Natural killer cell treated with Interleukin-12 subunit alpha and Interleukin-12 subunit beta and Interleukin-15 and Interleukin-18, amount 100 ng/mL, for 72 hours (primary cell): ENCODE measurements at regions not wholly inside any gene's neighbourhood (a gene's known extent, or its start where the extent isn't known, plus 50 kb on each side); places are given as distances from the start of the nearest gene placed in this dataset.
"Not testable (repeated sequence)": the region's sequence is repeated elsewhere in the genome, so short reads cannot be mapped to it uniquely, and the experiment has no call there.

Experiments used
- ATAC-seq, 2 donors: fragments of 150-1000 bp; cut with Tn5 transposase in 1 of 2; sonication (Bioruptor Pico), chemical (Tn5 transposase) in 1 of 2; 2 replicates each; pipeline ENCODE4 v1.10.0; 2021
- DNase-seq: peaks from one replicate; pipeline ENCODE4 v3.0.0; 2022; ENCODE audit warnings: low spot score
- H3K27ac Mint-ChIP-seq, 2 donors: 1 replicate in 1 of 2; 2 replicates in 1 of 2; pipeline ENCODE4 v1.8.0; 2022; ENCODE audit warnings: mixed read lengths in 2 of 2, mild to moderate bottlenecking in 1 of 2, moderate library complexity in 1 of 2
- H3K27me3 Mint-ChIP-seq, 2 donors: 1 replicate in 1 of 2; 2 replicates in 1 of 2; pipeline ENCODE4 v1.8.0; 2022; ENCODE audit warnings: mixed read lengths in 2 of 2
- H3K36me3 Mint-ChIP-seq: one replicate; pipeline ENCODE4 v1.8.0; 2022; ENCODE audit warnings: mixed read lengths
- H3K4me1 Mint-ChIP-seq, 2 donors: 1 replicate in 1 of 2; 2 replicates in 1 of 2; pipeline ENCODE4 v1.8.0; 2022; ENCODE audit warnings: low read depth in 2 of 2, mixed read lengths in 2 of 2, mild to moderate bottlenecking in 1 of 2
- H3K4me3 Mint-ChIP-seq: one replicate; pipeline ENCODE4 v1.8.0; 2022; ENCODE audit warnings: mixed read lengths
- H3K9me3 Mint-ChIP-seq: 2 replicates; pipeline ENCODE4 v1.8.0; 2022; ENCODE audit warnings: mixed read lengths

- ATAC-seq (no peak), DNase-seq (no peak)
- Mint-ChIP-seq H3K4me1 (no peaks in the 10 kb centered on the region), H3K36me3 (no peaks in the 10 kb centered on the region), H3K9me3 (no peaks in the 10 kb centered on the region), H3K27me3 (no peaks in the 10 kb centered on the region), H3K27ac (no peak overlapping the region), H3K4me3 (no peak overlapping the region)
Measured at GRCh38 chr5:101673120-101673519, 623.0 kb downstream of the SLCO4C1 start.

GRCh38 chr5:101664071-101664791, 631.9 kb downstream of the SLCO4C1 start:
- Mint-ChIP-seq H3K4me1 (no peaks in the 10 kb centered on the region), H3K9me3 (peaks cover 3% of the 10 kb centered on the region), H3K4me3 (no peak overlapping the region), H3K27ac (no peak overlapping the region), H3K27me3 (no peaks in the 10 kb centered on the region), H3K36me3 (no peaks in the 10 kb centered on the region)
- ATAC-seq (no peak), DNase-seq (no peak)

GRCh38 chr5:101663543-101663942, 632.5 kb downstream of the SLCO4C1 start:
- Mint-ChIP-seq H3K4me3 (no peak overlapping the region), H3K27ac (no peak overlapping the region), H3K4me1 (no peaks in the 10 kb centered on the region), H3K9me3 (peaks cover 3% of the 10 kb centered on the region), H3K27me3 (no peaks in the 10 kb centered on the region), H3K36me3 (no peaks in the 10 kb centered on the region)
- ATAC-seq: no peak
- DNase-seq: no peak

GRCh38 chr5:101662263-101662662, 633.8 kb downstream of the SLCO4C1 start:
- H3K9me3 Mint-ChIP-seq: peaks cover 3% of the 10 kb centered on the region
- H3K27me3 Mint-ChIP-seq: no peaks in the 10 kb centered on the region
- no peak overlapping the region for H3K27ac Mint-ChIP-seq
- no peaks in the 10 kb centered on the region for H3K36me3 Mint-ChIP-seq
- no peak for ATAC-seq
- no peaks in the 10 kb centered on the region for H3K4me1 Mint-ChIP-seq
- no peak for DNase-seq
- no peak overlapping the region for H3K4me3 Mint-ChIP-seq

- peaks cover 3% of the 10 kb centered on the region for H3K9me3 Mint-ChIP-seq
- no peaks in the 10 kb centered on the region for H3K27me3 Mint-ChIP-seq
- no peaks in the 10 kb centered on the region for H3K4me1 Mint-ChIP-seq
- H3K4me3 Mint-ChIP-seq: no peak overlapping the region
- no peaks in the 10 kb centered on the region for H3K36me3 Mint-ChIP-seq
- no peak overlapping the region for H3K27ac Mint-ChIP-seq
- no peak for DNase-seq
- ATAC-seq: no peak
Measured at GRCh38 chr5:101658433-101658832, 637.7 kb downstream of the SLCO4C1 start.

GRCh38 chr5:101653996-101654395, 642.1 kb downstream of the SLCO4C1 start:
- Mint-ChIP-seq H3K4me1 (no peaks in the 10 kb centered on the region), H3K36me3 (no peaks in the 10 kb centered on the region), H3K9me3 (no peaks in the 10 kb centered on the region), H3K27ac (no peak overlapping the region), H3K4me3 (no peak overlapping the region), H3K27me3 (no peaks in the 10 kb centered on the region)
- DNase-seq (no peak), ATAC-seq (no peak)

GRCh38 chr5:101647861-101648260, 648.2 kb downstream of the SLCO4C1 start:
- no peaks in the 10 kb centered on the region for H3K36me3 Mint-ChIP-seq
- H3K4me3 Mint-ChIP-seq: no peak overlapping the region
- H3K27me3 Mint-ChIP-seq: no peaks in the 10 kb centered on the region
- ATAC-seq (no peak), DNase-seq (no peak)
- no peak overlapping the region for H3K27ac Mint-ChIP-seq
- no peaks in the 10 kb centered on the region for H3K4me1 Mint-ChIP-seq
- H3K9me3 Mint-ChIP-seq: no peaks in the 10 kb centered on the region

- no peaks in the 10 kb centered on the region for H3K9me3 Mint-ChIP-seq
- H3K36me3 Mint-ChIP-seq: no peaks in the 10 kb centered on the region
- no peaks in the 10 kb centered on the region for H3K27me3 Mint-ChIP-seq
- no peak overlapping the region for H3K4me3 Mint-ChIP-seq
- no peak overlapping the region for H3K27ac Mint-ChIP-seq
- H3K4me1 Mint-ChIP-seq: no peaks in the 10 kb centered on the region
- ATAC-seq (no peak), DNase-seq (no peak)
Measured at GRCh38 chr5:101643794-101644193, 652.3 kb downstream of the SLCO4C1 start.

GRCh38 chr5:101637599-101637998, 658.5 kb downstream of the SLCO4C1 start:
- Mint-ChIP-seq H3K27me3 (no peaks in the 10 kb centered on the region), H3K9me3 (peaks cover 8% of the 10 kb centered on the region), H3K27ac (no peak overlapping the region), H3K36me3 (no peaks in the 10 kb centered on the region), H3K4me3 (no peak overlapping the region), H3K4me1 (no peaks in the 10 kb centered on the region)
- no peak for DNase-seq
- no peak for ATAC-seq

- H3K36me3 Mint-ChIP-seq, H3K27ac Mint-ChIP-seq, H3K4me3 Mint-ChIP-seq, ATAC-seq, H3K9me3 Mint-ChIP-seq, H3K4me1 Mint-ChIP-seq, DNase-seq, H3K27me3 Mint-ChIP-seq: not testable (repeated sequence)
Measured at GRCh38 chr5:101627770-101628169, 668.3 kb downstream of the SLCO4C1 start.

GRCh38 chr5:101626572-101626971, 669.5 kb downstream of the SLCO4C1 start:
- no peak overlapping the region for H3K4me3 Mint-ChIP-seq
- no peak overlapping the region for H3K27ac Mint-ChIP-seq
- no peaks in the 10 kb centered on the region for H3K4me1 Mint-ChIP-seq
- H3K36me3 Mint-ChIP-seq: no peaks in the 10 kb centered on the region
- DNase-seq (no peak), ATAC-seq (no peak)
- H3K27me3 Mint-ChIP-seq: no peaks in the 10 kb centered on the region
- peaks cover 3% of the 10 kb centered on the region for H3K9me3 Mint-ChIP-seq

GRCh38 chr5:101611039-101611438, 685.0 kb downstream of the SLCO4C1 start:
- H3K27ac Mint-ChIP-seq: no peak overlapping the region
- DNase-seq (no peak), ATAC-seq (no peak)
- no peaks in the 10 kb centered on the region for H3K36me3 Mint-ChIP-seq
- H3K4me3 Mint-ChIP-seq: no peak overlapping the region
- H3K9me3 Mint-ChIP-seq: peaks cover 8% of the 10 kb centered on the region
- H3K27me3 Mint-ChIP-seq: no peaks in the 10 kb centered on the region
- H3K4me1 Mint-ChIP-seq: no peaks in the 10 kb centered on the region

- no peak overlapping the region for H3K4me3 Mint-ChIP-seq
- no peaks in the 10 kb centered on the region for H3K27me3 Mint-ChIP-seq
- no peak for ATAC-seq
- DNase-seq: no peak
- H3K36me3 Mint-ChIP-seq: no peaks in the 10 kb centered on the region
- no peak overlapping the region for H3K27ac Mint-ChIP-seq
- no peaks in the 10 kb centered on the region for H3K4me1 Mint-ChIP-seq
- peaks cover 4% of the 10 kb centered on the region for H3K9me3 Mint-ChIP-seq
Measured at GRCh38 chr5:101608322-101608721, 687.8 kb downstream of the SLCO4C1 start.

GRCh38 chr5:101605700-101606099, 690.4 kb downstream of the SLCO4C1 start:
- Mint-ChIP-seq H3K9me3 (peaks cover 4% of the 10 kb centered on the region), H3K27ac (no peak overlapping the region), H3K4me1 (no peaks in the 10 kb centered on the region), H3K4me3 (no peak overlapping the region), H3K36me3 (no peaks in the 10 kb centered on the region), H3K27me3 (no peaks in the 10 kb centered on the region)
- no peak for DNase-seq
- ATAC-seq: no peak

GRCh38 chr5:101600614-101601013, 695.5 kb downstream of the SLCO4C1 start:
- H3K36me3 Mint-ChIP-seq: peaks cover 1% of the 10 kb centered on the region
- H3K9me3 Mint-ChIP-seq: peaks cover 10% of the 10 kb centered on the region
- H3K4me1 Mint-ChIP-seq: no peaks in the 10 kb centered on the region
- DNase-seq (no peak), ATAC-seq (no peak)
- H3K27ac Mint-ChIP-seq: no peak overlapping the region
- H3K4me3 Mint-ChIP-seq: no peak overlapping the region
- H3K27me3 Mint-ChIP-seq: no peaks in the 10 kb centered on the region
